CD4-positive, alpha-beta memory T cell (primary cell): ENCODE measurements at regions not wholly inside any gene's neighbourhood (a gene's known extent, or its start where the extent isn't known, plus 50 kb on each side); places are given as distances from the start of the nearest gene placed in this dataset.

Experiments
- CTCF ChIA-PET: fragments of 350-600 bp; sonication (Branson Sonifier 250); formaldehyde crosslinking; loops from one replicate; lab custom pipeline; 2021; ENCODE audit warnings: inconsistent platforms; ENCODE audit not compliant: partially characterized antibody; lab: Charles Lee
- POLR2A ChIA-PET: fragments of 350-600 bp; sonication (Branson Sonifier 250); formaldehyde crosslinking; loops from one replicate; lab custom pipeline; 2021; ENCODE audit not compliant: partially characterized antibody; lab: Charles Lee
- DNase-seq, 5 donors: peaks; one replicate each; pipeline versions ENCODE4 v3.0.0 to v3.0.0-alpha.2; 2020 to 2022; ENCODE audit warnings: mixed read lengths in 1 of 5
- H3K27ac ChIP-seq: one replicate; pipeline ENCODE4 v1.7.0; 2013; ENCODE audit warnings: low read depth, low read length
- H3K27me3 ChIP-seq: 2 replicates; pipeline ENCODE4 v1.7.0; 2013; ENCODE audit warnings: mild to moderate bottlenecking, low read length, moderate library complexity; ENCODE audit not compliant: insufficient read depth
- H3K36me3 ChIP-seq: 2 replicates; pipeline ENCODE4 v1.7.0; 2013; ENCODE audit warnings: mild to moderate bottlenecking, low read length, moderate library complexity; ENCODE audit not compliant: insufficient read depth
- H3K4me1 ChIP-seq: 2 replicates; pipeline ENCODE4 v1.7.0; 2013; ENCODE audit warnings: mild to moderate bottlenecking, low read length, moderate library complexity; ENCODE audit not compliant: insufficient read depth
- H3K4me3 ChIP-seq, 2 donors: one replicate each; pipeline ENCODE4 v1.7.0; 2013; ENCODE audit warnings: low read length in 2 of 2, mild to moderate bottlenecking in 1 of 2
- H3K9me3 ChIP-seq, 2 donors: one replicate each; pipeline ENCODE4 v1.7.0; 2013; ENCODE audit warnings: low read length in 2 of 2, control low read depth in 1 of 2; ENCODE audit not compliant: control insufficient read depth in 1 of 2
- H3K27ac Mint-ChIP-seq, 7 donors: one replicate each; pipeline ENCODE4 v1.8.0; 2020 to 2021; ENCODE audit warnings: mixed read lengths in 7 of 7, mild to moderate bottlenecking in 6 of 7, inconsistent platforms in 3 of 7, moderate library complexity in 3 of 7
- H3K27me3 Mint-ChIP-seq, 2 donors: one replicate each; pipeline ENCODE4 v1.8.0; 2020 to 2021; ENCODE audit warnings: mixed read lengths in 2 of 2
- H3K36me3 Mint-ChIP-seq, 2 donors: one replicate each; pipeline ENCODE4 v1.8.0; 2020 to 2021; ENCODE audit warnings: mixed read lengths in 2 of 2, inconsistent platforms in 1 of 2, mild to moderate bottlenecking in 1 of 2
- H3K4me1 Mint-ChIP-seq, 4 donors: one replicate each; pipeline ENCODE4 v1.8.0; 2020 to 2021; ENCODE audit warnings: mixed read lengths in 4 of 4, mild to moderate bottlenecking in 1 of 4
- H3K4me3 Mint-ChIP-seq, 8 donors: one replicate each; pipeline ENCODE4 v1.8.0; 2020 to 2021; ENCODE audit warnings: mixed read lengths in 8 of 8, mild to moderate bottlenecking in 7 of 8, moderate library complexity in 6 of 8, inconsistent platforms in 3 of 8
- H3K9me3 Mint-ChIP-seq, 8 donors: one replicate each; pipeline ENCODE4 v1.8.0; 2020 to 2021; ENCODE audit warnings: mixed read lengths in 8 of 8, mild to moderate bottlenecking in 5 of 8, inconsistent platforms in 3 of 8, moderate library complexity in 1 of 8
- intact Hi-C: fragments of 100-400 bp; cut with micrococcal nuclease; formaldehyde crosslinking; loops from one replicate; pipeline ENCODE4 v1.15.1; 2023

GRCh38 chr2:150171065-150171548 lies 316.4 kb downstream of the RND3 start:
- peaks cover 0 to 8% (median 1%) of the 10 kb centered on the region in 8 donors for H3K9me3 Mint-ChIP-seq
- no peaks in the 10 kb centered on the region for H3K4me1 Mint-ChIP-seq
- Histone ChIP-seq H3K4me3 (no peak overlapping the region), H3K36me3 (no peaks in the 10 kb centered on the region), H3K4me1 (no peaks in the 10 kb centered on the region), H3K27me3 (no peaks in the 10 kb centered on the region), H3K9me3 (no peaks in the 10 kb centered on the region), H3K27ac (no peak overlapping the region)
- no peaks in the 10 kb centered on the region for H3K27me3 Mint-ChIP-seq
- no peak overlapping the region for H3K4me3 Mint-ChIP-seq
- H3K27ac Mint-ChIP-seq, result no peak overlapping the region
- no peaks in the 10 kb centered on the region for H3K36me3 Mint-ChIP-seq
- CTCF ChIA-PET, result no interaction called here
- POLR2A ChIA-PET, result no interaction called here
- DNase-seq, result no peak
- intact Hi-C loops, result no loop called here

- Histone ChIP-seq H3K36me3 (no peaks in the 10 kb centered on the region), H3K4me1 (no peaks in the 10 kb centered on the region), H3K27ac (no peak overlapping the region), H3K9me3 (no peaks in the 10 kb centered on the region), H3K4me3 (no peak overlapping the region), H3K27me3 (no peaks in the 10 kb centered on the region)
- Mint-ChIP-seq H3K4me3 (no peak overlapping the region), H3K9me3 (peaks cover 0 to 8% (median 1%) of the 10 kb centered on the region in 8 donors), H3K36me3 (no peaks in the 10 kb centered on the region), H3K4me1 (no peaks in the 10 kb centered on the region), H3K27ac (no peak overlapping the region), H3K27me3 (no peaks in the 10 kb centered on the region)
- ChIA-PET CTCF (no interaction called here), POLR2A (no interaction called here)
- intact Hi-C loops, result no loop called here
- DNase-seq, result no peak
These were observed 318.2 kb downstream of the RND3 start for GRCh38 chr2:150169237-150169629.

GRCh38 chr2:150168595-150169236 lies 318.8 kb downstream of the RND3 start:
- H3K27me3 ChIP-seq, result no peaks in the 10 kb centered on the region
- H3K9me3 Mint-ChIP-seq, result peaks cover 0 to 10% (median 1%) of the 10 kb centered on the region in 8 donors
- no peak for DNase-seq
- H3K36me3 ChIP-seq, result no peaks in the 10 kb centered on the region
- H3K36me3 Mint-ChIP-seq, result no peaks in the 10 kb centered on the region
- H3K27ac ChIP-seq, result no peak overlapping the region
- H3K4me3 Mint-ChIP-seq, result no peak overlapping the region
- no peaks in the 10 kb centered on the region for H3K9me3 ChIP-seq
- POLR2A ChIA-PET, result no interaction called here
- no peak overlapping the region for H3K4me3 ChIP-seq
- CTCF ChIA-PET, result no interaction called here
- no peak overlapping the region for H3K27ac Mint-ChIP-seq
- intact Hi-C loops, result no loop called here
- no peaks in the 10 kb centered on the region for H3K27me3 Mint-ChIP-seq
- H3K4me1 Mint-ChIP-seq, result no peaks in the 10 kb centered on the region
- H3K4me1 ChIP-seq, result no peaks in the 10 kb centered on the region

- peaks cover 0 to 10% (median 1%) of the 10 kb centered on the region in 8 donors for H3K9me3 Mint-ChIP-seq
These were observed 319.8 kb downstream of the RND3 start for GRCh38 chr2:150167711-150168110.

GRCh38 chr2:150166313-150167051 lies 321.0 kb downstream of the RND3 start:
- H3K4me3 ChIP-seq, result no peak overlapping the region
- H3K36me3 ChIP-seq, result no peaks in the 10 kb centered on the region
- intact Hi-C loops, result no loop called here
- ChIA-PET CTCF (no interaction called here), POLR2A (no interaction called here)
- H3K27ac Mint-ChIP-seq, result no peak overlapping the region
- no peaks in the 10 kb centered on the region for H3K4me1 Mint-ChIP-seq
- H3K27me3 Mint-ChIP-seq, result no peaks in the 10 kb centered on the region
- H3K36me3 Mint-ChIP-seq, result no peaks in the 10 kb centered on the region
- no peak overlapping the region for H3K27ac ChIP-seq
- H3K4me1 ChIP-seq, result no peaks in the 10 kb centered on the region
- no peaks in the 10 kb centered on the region for H3K9me3 ChIP-seq
- H3K27me3 ChIP-seq, result no peaks in the 10 kb centered on the region
- H3K4me3 Mint-ChIP-seq, result no peak overlapping the region
- peaks cover 0 to 6% (median 1%) of the 10 kb centered on the region in 8 donors for H3K9me3 Mint-ChIP-seq
- DNase-seq, result no peak

More at GRCh38 chr2:150167711-150168110, 319.8 kb downstream of the RND3 start:
- no peak overlapping the region for H3K27ac ChIP-seq
- intact Hi-C loops, result no loop called here
- no peak for DNase-seq
- CTCF ChIA-PET, result no interaction called here
- POLR2A ChIA-PET, result no interaction called here
- H3K4me1 Mint-ChIP-seq, result no peaks in the 10 kb centered on the region
- H3K27ac Mint-ChIP-seq, result no peak overlapping the region
- no peaks in the 10 kb centered on the region for H3K27me3 ChIP-seq
- no peak overlapping the region for H3K4me3 Mint-ChIP-seq
- no peak overlapping the region for H3K4me3 ChIP-seq
- H3K36me3 Mint-ChIP-seq, result no peaks in the 10 kb centered on the region
- no peaks in the 10 kb centered on the region for H3K36me3 ChIP-seq
- no peaks in the 10 kb centered on the region for H3K4me1 ChIP-seq
- no peaks in the 10 kb centered on the region for H3K9me3 ChIP-seq
- no peaks in the 10 kb centered on the region for H3K27me3 Mint-ChIP-seq

DNA sequence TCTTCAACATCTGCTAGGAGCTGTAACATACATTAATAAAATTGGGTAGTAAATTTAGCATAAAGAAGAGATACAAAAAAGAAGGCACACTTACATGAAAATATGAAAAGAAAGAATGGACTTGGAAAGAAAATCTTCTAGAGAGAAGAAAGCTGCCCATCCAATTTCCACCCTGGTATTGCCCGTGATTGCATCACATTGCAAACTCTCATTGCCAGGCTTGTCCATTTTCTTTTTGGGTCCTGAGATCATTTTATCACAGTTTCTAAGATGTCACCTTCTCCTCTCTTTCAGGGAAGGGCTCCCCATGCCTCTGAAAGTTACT lies 321.5 kb downstream of the RND3 start:
- Mint-ChIP-seq H3K4me1 (no peaks in the 10 kb centered on the region), H3K27me3 (no peaks in the 10 kb centered on the region), H3K27ac (no peak overlapping the region), H3K9me3 (peaks cover 0 to 6% (median 1%) of the 10 kb centered on the region in 8 donors), H3K36me3 (no peaks in the 10 kb centered on the region), H3K4me3 (no peak overlapping the region)
- Histone ChIP-seq H3K27me3 (no peaks in the 10 kb centered on the region), H3K27ac (no peak overlapping the region), H3K4me3 (no peak overlapping the region), H3K9me3 (no peaks in the 10 kb centered on the region), H3K4me1 (no peaks in the 10 kb centered on the region), H3K36me3 (no peaks in the 10 kb centered on the region)
- ChIA-PET CTCF (no interaction called here), POLR2A (no interaction called here)
- no peak for DNase-seq
- intact Hi-C loops, result no loop called here

DNA sequence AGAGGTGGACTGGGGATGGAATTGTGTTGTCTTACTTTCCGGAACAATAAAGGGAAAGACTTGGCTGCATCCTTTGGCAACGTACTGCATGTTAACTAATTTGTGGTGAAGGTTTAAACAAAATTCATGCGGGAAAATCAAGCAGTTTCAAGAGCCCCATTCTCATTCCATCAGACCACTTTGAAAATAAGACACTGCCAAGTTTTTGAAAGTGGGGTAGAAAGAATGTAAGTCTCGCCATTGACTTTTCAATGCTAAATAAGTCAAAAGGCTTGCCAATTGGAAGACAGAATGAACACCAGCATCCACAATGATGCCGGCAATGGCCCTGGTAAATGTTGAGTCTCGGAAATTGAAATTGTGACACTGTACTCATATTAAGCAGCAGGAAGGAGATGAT lies 322.0 kb downstream of the RND3 start:
- peaks cover 0 to 6% (median 1%) of the 10 kb centered on the region in 8 donors for H3K9me3 Mint-ChIP-seq
- no peak overlapping the region for H3K27ac Mint-ChIP-seq
- Histone ChIP-seq H3K27me3 (no peaks in the 10 kb centered on the region), H3K27ac (no peak overlapping the region), H3K4me1 (no peaks in the 10 kb centered on the region), H3K4me3 (no peak overlapping the region), H3K36me3 (no peaks in the 10 kb centered on the region), H3K9me3 (no peaks in the 10 kb centered on the region)
- no peak for DNase-seq
- CTCF ChIA-PET, result no interaction called here
- no peak overlapping the region for H3K4me3 Mint-ChIP-seq
- POLR2A ChIA-PET, result no interaction called here
- no peaks in the 10 kb centered on the region for H3K36me3 Mint-ChIP-seq
- H3K27me3 Mint-ChIP-seq, result no peaks in the 10 kb centered on the region
- intact Hi-C loops, result no loop called here
- no peaks in the 10 kb centered on the region for H3K4me1 Mint-ChIP-seq
